HG03280 (cell line): ENCODE measurements at regions not wholly inside any gene's neighbourhood (a gene's known extent, or its start where the extent isn't known, plus 50 kb on each side); places are given as distances from the start of the nearest gene placed in this dataset.
A peak's percentile ranks its signal among the peaks of the same experiment; 100 is the strongest.
"Not testable (repeated sequence)": the region's sequence is repeated elsewhere in the genome, so short reads cannot be mapped to it uniquely, and the experiment has no call there.

Experiments
- ATAC-seq: cut with Tn5 transposase; IDR thresholded peaks from one replicate; pipeline ENCODE4 v1.9.1; 2021; ENCODE audit warnings: mild to moderate bottlenecking, moderate library complexity; ENCODE audit not compliant: unreplicated experiment

- ATAC-seq: no peak
These were observed 82.7 kb upstream of the CD302 start for GRCh38 chr2:159880729-159881128.

- peak; percentile 83 for ATAC-seq
These were observed 81.1 kb upstream of the CD302 start for GRCh38 chr2:159879051-159879604.

GRCh38 chr2:159875083-159875482 lies 77.1 kb upstream of the CD302 start:
- no peak for ATAC-seq

- no peak for ATAC-seq
These were observed 75.2 kb upstream of the CD302 start for GRCh38 chr2:159873258-159873657.

GRCh38 chr2:159872353-159872752 lies 74.3 kb upstream of the CD302 start:
- no peak for ATAC-seq

- not testable (repeated sequence) for ATAC-seq
These were observed 70.7 kb upstream of the CD302 start for GRCh38 chr2:159868598-159869159.

GRCh38 chr2:159867567-159868361 lies 69.8 kb upstream of the CD302 start:
- ATAC-seq: no peak

GRCh38 chr2:159863526-159864160 lies 65.6 kb upstream of the CD302 start:
- ATAC-seq: no peak

GRCh38 chr2:159860581-159861310 lies 62.7 kb upstream of the CD302 start:
- no peak for ATAC-seq

- no peak for ATAC-seq
These were observed 61.6 kb upstream of the CD302 start for GRCh38 chr2:159859583-159859982.

- ATAC-seq: no peak
These were observed 58.8 kb upstream of the CD302 start for GRCh38 chr2:159856760-159857159.

- ATAC-seq: no peak
These were observed 57.6 kb upstream of the CD302 start for GRCh38 chr2:159855557-159856061.

GRCh38 chr2:159855143-159855542 lies 57.1 kb upstream of the CD302 start:
- no peak for ATAC-seq

GRCh38 chr2:159854481-159854880 lies 56.5 kb upstream of the CD302 start:
- no peak for ATAC-seq

GRCh38 chr2:159853101-159853500 lies 55.1 kb upstream of the CD302 start:
- ATAC-seq: no peak

- ATAC-seq: no peak
These were observed 53.9 kb upstream of the CD302 start for GRCh38 chr2:159851941-159852340.

GRCh38 chr2:159850789-159851188 lies 52.8 kb upstream of the CD302 start:
- ATAC-seq: no peak

- no peak for ATAC-seq
These were observed 51.3 kb upstream of the CD302 start for GRCh38 chr2:159849160-159849813.
